Endometrial microvascular endothelial cells (primary cell): ENCODE measurements at regions not wholly inside any gene's neighbourhood (a gene's known extent, or its start where the extent isn't known, plus 50 kb on each side); places are given as distances from the start of the nearest gene placed in this dataset.
"Not testable (repeated sequence)": the region's sequence is repeated elsewhere in the genome, so short reads cannot be mapped to it uniquely, and the experiment has no call there.

Experiments
- in situ Hi-C: cut with HindIII; loops from 2 replicates; pipeline ENCODE4 v1.10.0; 2017; ENCODE audit warnings: low sequenced_read_pairs, low pct_unique_long_range_greater_than_20kb; ENCODE audit errors: inconsistent ontology term

DNA sequence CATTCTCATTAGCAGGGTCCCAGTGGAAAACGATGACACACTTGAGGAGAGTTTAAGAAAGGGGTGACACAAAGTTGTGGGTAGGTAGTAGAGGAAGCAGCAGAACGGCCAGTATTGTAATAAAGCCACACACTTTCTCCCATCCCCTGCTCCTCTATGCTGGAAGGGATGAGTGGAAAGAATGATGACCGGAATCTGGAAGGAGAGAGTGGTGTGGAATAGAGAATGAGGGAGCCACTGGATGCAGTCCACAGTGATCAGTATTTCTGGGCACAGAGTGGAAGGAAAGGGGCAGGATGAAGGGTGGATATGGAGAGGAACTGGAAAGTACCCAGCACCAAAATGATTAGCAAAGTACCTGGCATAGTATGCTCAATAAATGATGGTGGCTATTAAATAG, 133.8 kb upstream of the DAB2 start:
- in situ Hi-C loops: no loop called here

DNA sequence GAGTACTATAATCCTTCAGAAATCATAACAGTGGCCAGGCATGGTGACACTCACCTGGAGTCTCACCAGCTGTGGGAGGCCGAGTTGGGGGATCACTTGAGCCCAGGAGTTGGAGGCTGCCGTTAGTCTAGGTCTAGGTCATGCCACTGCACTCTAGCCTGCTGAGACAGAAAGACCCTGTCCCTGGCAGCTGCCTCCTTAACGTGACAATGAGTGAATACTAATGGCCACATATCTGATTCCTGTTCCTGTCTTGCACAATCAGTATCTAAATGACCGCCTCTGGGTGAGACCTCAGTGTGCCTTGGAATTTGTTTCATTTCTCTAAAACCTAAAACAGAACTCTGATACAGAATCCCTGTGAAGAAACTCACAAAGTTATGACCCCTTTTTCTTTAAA, 131.0 kb upstream of the DAB2 start:
- in situ Hi-C loops: no loop called here

DNA sequence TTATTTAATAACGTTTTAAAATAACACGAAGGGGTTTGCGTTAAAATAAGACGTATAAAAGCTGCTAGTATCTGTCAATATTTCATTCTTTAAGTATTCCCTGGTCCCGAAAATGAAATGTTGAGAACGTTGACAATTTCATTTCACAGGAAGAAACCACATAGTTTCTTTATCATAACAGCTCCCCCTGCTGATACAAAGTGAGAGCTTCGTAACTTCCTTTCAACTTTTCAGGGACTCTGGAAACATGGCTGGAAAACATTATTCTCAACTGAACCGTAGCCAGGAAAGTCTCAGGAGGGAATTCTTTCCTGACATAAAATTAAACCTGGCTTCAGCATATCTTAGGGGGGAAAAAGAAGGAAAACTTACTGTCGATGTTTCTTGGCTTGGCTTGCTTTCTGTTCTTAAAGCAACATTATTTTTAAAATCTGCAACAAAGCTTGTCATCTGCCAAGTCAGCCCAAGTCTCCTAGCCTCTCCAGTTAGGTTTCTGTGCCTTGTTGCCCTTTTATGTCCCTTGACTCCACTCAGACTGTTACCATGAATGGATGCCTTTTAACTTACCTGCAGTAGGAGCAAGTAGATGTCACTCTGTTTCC, 122.9 kb upstream of the DAB2 start:
- in situ Hi-C loops: no loop called here

DNA sequence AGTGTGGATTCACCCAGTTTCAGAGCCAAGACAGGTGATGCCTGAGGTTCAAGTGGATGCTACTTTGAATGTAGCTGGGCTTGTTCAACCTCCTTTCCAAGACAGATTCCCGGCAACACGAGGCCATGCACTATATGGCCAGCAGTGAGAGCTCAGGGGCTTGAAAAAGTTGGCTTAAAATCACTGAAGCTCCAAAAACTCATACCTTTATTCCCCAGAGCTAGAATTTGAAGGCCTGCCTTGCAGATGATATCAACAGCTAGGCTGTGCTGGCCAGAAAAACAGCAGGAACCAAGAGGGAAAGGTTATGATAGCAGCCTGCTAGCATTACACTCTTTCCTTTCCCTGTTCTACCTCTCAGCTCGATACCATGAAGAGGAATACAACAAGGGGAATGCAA, 120.2 kb upstream of the DAB2 start:
- in situ Hi-C loops: loop anchor here (5.0 kb wide), 1 partner anchor 123 kb away; the partner anchor contains the start of gene DAB2

DNA sequence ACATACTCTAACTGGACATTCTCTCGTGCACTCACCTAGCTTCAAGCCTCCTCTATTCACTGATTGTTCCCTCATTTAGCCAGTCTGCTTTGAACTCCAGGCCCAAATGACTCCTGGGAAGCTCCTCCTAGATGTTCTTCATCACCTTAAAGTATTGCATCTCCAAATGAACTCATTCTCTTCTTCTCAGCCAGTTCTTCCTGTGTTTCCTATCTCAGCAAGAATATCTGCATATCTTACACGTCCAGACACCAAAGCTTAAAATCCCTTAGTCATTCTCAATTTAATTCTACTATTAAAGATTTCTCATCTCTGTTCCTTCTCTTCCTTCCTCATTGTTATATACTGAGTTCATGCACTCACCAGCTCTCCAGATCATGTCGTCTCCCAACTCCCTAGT, 118.6 kb upstream of the DAB2 start:
- in situ Hi-C loops: loop anchor here (5.0 kb wide), 1 partner anchor 121 kb away; the partner anchor contains the start of gene DAB2

DNA sequence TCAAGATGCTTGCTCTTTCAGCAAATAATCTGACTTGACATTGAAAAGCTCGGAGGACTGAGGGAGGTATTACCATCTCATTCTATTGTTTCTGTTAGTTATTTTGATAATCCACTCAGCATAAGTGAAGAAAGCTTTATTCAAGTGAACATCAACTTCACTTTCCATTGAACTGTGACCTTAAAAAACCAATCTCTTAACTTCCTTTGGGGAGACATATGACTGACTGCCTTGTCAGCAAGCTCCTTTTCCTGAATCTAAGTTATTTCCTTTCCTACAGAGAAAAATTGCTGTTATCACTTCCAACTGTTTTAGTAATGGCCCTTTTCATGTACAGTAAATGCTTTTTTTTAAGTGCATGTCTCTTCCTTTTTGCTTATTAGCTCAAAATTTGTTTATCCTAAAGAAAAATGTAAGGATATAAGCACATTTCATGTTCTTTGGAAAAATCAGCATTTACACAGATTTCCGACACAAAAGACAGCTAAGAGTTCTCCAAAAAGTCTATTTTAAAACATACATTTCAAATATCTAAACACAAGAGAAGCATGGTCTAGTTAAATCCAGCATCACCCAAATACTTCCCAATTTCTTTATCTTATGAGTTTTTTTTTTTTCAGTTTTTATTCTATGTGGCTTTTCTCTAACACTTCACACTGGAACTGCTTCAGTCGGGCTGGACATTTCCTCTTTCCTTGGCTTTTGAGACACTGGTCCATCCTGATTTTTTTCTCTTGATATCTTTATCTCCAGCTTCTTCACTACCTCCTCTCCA, 117.9 kb upstream of the DAB2 start:
- in situ Hi-C loops: loop anchor here (5.0 kb wide), 1 partner anchor 120 kb away; the partner anchor contains the start of gene DAB2

DNA sequence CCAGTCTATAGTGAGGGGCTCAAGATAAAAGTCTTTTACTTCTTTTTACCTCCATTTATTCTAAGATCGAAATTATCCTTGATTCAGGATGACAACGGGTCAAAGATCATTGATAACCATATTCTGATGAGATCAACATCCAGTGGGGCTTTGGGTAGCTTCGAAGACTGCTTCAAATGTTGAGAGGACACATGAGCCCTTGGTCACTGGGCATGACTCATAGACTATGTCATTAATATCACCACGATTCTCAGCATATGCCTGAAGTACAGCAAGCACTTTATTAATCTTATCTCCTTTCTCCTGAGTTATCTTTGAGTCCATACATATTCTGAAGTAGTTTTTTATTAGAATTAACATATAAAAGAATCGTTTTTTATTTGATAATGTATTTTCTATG, 117.1 kb upstream of the DAB2 start:
- in situ Hi-C loops: loop anchor here (5.0 kb wide), 1 partner anchor 120 kb away; the partner anchor contains the start of gene DAB2

DNA sequence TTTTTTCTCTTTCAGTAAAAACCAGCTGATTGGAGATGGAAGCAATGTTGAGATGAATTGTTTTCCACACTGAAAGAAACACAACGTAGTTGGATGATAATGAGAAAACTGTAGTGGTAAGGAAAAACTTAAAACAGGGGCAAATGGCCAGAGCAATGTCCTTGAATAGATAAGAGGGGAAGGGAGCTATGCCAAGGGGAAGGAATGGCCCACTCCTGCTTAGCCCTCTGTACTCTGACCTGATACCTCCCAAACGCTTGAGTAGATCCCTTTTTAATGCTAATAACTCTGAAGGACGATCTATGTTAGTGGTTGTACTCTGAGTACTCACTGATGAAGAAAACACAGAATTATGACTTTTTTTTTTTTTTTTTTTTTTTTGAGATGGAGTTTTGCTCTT, 114.7 kb upstream of the DAB2 start:
- in situ Hi-C loops: no loop called here

DNA sequence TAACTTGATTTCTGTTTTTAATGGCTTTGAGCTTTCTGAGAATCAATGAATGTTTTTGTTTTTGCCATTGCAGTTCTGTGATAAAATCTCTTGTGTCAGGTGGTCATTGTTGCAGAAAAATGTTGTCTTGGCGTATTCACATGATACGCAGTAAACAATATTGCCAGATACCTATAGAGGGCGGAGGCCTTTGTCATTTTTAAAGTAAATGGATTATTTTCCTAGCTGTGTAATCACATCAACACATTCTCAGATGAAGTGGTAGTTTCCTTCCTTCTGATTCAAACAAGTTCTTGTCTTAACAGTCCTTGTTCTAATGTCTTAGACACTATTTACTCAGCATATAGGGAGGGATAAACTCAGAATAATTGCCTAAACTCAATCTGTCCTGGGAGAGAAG, 109.9 kb upstream of the DAB2 start:
- in situ Hi-C loops: no loop called here

DNA sequence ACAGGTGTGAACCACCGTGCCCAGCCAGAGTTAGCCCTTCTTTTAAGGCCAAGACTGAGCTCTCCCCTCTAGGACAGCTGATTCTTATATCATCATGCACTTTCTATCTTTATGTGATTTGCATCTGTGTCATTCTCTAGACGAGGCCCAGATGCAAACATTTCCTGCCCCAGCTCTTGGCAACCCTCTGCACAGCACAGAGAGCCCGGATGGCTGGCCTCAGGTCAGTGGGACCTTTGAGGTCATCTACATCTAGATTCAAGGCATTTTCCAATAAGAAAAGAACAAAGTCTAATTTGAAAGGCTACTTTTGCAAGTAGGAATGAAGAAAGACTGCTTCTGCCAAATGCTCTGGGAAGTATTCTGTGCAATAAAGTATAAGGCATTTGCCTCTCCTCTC, 109.0 kb upstream of the DAB2 start:
- in situ Hi-C loops: no loop called here

DNA sequence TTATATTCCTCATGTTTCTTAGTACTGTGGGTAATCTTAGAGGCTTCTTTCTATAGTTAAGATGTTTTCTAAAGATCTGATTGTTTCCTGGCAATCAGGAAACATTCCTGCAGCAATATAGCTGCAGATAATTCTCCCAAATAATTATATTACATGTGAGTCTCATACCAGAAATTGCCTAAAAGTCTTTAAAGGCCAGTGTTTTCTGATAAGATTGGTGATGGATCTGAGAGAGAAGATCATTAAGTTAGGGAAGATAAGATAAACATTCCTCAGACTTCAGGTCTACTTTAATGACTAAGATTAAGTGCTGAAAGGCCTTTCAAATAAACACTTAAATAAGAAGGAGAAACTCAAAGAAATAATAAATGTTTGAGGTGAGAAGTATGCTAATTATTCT, 107.7 kb upstream of the DAB2 start:
- in situ Hi-C loops: no loop called here

DNA sequence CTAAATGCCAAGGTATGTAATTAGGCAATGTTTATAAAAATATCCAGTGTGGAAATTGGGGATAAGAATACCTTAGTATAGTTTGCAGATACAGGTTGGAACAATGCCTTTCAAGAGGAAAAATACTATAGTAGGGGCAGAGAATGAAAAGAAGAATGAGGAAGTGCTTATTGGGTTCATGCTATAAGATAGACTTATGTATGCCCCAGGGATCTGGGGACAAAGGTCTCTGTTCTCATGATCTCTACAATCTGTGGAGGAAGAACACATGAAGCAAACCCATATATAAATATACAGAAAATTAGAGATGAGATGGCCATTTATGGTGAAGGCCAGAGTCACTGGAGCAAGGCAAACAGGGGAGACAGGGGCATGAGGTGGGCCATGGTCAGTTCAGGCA, 106.5 kb upstream of the DAB2 start:
- in situ Hi-C loops: no loop called here

DNA sequence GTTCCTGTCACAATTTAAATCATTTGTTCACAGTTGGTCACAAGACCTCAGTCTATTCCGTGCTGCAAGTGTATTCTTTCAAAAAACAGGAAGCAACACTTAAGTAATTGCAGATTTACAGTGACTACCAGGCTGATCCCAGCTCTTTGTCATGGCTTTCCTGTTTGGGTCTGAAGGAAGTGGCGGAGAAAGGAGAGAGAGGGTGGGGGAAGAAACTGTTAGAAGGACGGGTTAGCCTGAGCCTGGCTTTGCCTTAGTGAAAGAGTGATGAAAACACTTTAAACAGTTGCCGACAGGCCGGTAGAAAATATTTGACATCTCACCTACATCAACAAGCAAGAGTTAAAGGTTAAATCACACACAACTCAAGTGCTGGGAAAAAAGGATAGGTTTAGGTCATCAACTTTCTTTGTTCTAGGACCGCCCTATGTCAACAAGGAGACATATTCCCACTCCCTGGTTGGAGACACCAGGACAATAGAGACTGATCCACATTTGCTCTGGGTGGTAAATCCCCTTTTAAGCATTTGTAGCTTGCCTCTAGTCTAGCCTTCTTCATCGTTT, 102.2 kb upstream of the DAB2 start:
- in situ Hi-C loops: no loop called here

DNA sequence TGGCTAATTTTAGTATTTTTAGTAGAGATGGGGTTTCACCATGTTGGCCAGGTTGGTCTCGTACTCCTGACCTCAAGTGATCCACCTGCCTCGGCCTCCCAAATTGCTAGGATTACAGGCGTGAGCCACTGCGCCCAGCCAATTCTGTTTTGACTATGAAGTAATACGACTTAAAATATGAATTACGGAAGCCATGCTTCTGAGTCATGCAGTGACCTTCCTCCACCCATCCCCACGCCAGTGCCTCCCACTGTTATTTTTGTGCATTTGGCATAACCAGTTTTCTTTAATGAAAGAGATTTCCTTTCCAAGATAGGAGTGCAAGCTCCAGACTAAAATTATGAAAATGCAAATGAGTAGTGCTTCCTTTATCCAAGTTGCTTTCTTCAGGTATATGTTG, 101.0 kb upstream of the DAB2 start:
- in situ Hi-C loops: not testable (repeated sequence)

DNA sequence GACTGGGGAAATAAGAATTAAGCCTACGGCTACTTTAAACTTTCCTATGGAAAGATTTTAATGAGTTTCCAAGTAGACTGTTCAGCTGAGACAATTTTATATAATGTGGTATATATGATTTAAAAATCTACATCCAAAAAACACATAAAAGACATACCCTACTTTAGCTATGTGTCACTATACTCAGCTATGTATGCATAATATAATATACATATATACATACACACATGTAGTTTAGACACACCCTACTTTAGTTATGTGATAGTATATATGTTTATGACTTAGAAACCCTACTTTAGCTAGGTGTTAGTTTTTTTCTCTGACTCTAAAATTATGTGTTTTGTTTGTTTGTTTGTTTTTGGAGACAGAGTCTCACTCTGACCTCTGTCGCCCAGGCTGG, 100.5 kb upstream of the DAB2 start:
- in situ Hi-C loops: no loop called here

DNA sequence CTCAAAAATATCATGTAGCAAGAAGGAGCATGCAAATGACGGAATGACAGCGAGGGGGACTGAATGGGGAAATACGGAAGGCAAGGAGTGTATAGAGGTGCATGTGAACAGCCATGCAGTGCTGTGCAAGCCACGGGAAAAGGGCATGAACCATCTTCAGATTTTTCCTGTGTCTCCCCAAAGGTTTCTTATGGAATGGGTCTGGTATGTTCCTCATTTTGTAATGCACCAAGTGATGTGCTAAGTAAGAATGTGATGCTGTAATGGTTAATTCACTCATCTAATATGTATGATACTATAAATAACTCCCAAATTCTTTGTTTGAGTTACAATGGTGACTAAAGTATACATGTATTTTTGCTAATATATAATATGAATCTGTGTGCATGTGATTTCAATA, 99.0 kb upstream of the DAB2 start:
- in situ Hi-C loops: no loop called here

DNA sequence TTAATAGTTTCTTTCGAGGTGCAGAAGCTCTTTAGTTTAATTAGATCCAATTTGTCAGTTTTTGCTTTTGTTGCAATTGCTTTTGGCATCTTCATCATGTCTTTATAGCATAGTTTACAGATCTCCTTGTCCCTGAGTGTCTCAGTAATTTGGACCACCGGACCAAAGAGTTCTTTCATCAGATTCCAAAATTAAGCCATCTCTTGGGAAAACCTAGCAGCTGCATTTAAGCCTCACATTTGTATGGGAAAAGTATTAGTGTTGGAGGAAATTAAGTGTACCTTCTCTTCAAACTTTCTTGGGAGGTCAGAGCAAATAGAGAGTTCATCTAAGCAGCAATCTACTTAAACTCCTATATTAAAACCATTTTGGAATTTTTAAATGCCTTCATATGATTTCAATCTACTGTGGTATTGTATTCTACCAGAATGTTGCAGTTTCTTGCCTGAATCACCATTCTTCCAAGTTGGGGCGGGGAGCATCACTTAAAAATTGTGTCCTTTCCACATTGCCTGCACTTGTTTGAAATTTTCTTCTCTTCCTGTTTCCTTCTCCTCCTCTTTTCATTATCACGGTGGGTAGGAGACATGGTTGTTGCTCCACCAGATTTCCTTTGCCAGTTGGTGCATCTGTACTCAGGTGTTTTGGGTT, 97.3 kb upstream of the DAB2 start:
- in situ Hi-C loops: no loop called here

DNA sequence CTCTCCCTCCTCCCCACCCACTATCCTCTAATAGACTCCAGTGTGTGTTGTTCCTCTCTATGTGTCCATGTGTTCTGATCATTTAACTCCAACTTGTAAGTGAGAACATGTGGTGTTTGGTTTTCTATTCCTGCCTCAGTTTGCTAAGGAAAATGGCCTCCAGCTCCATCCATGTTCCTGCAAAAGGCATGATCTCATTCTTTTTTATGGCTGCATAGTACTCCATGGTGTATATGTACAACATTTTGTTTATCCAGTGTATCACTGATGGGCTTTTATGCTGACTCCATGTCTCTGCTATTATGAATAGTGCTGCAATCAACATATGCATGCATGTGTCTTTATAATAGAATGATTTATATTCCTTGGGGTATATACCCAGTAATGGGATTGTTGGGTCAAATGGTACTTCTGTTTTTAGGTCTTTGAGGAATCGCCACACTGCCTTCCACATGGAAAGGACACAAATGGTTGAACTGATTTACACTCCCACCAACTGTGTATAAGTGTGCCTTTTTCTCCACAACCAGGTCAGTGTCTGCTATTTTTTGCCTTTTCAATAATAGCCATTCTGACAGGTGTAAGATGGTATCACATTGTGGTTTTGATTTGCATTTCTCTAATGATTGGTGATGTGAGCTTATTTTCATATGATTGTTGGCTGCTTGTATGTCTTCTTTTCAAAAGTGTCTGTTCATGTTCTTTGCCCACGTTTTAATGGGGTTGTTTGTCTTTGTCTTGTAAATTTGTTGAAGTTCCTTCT, 96.5 kb upstream of the DAB2 start:
- in situ Hi-C loops: no loop called here

DNA sequence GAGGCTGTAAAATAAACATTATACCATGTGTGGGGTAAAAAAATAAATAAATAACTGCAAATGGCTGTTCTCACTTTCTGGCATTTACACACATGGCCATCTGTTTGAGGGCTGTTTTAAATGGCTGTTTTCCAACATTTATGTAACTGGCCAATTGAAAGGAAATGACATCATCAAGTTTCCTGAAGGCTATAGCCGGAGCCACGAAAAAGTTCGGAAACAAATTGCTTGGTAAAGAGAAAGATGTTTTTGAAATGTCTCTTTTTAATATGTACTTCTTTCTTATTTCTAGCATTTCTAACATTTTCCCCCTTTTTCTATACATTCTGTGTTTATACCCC, 95.4 kb upstream of the DAB2 start:
- in situ Hi-C loops: no loop called here
